Uterus (tissue), 2 donors: ENCODE measurements at regions not wholly inside any gene's neighbourhood (a gene's known extent, or its start where the extent isn't known, plus 50 kb on each side); places are given as distances from the start of the nearest gene placed in this dataset.

Experiments
- POLR2A ChIP-seq, 2 donors: fragments of 450-650 bp; IDR thresholded peaks; one replicate each; pipeline ENCODE4 v1.6.1; 2016; ENCODE audit warnings: antibody characterized with exemption in 2 of 2, mild to moderate bottlenecking in 1 of 2, moderate library complexity in 1 of 2
- TF ChIP-seq, protein P1 (sequence below), 4 experiments: fragments of 200-600 bp in 2 of 4; fragments of 450-650 bp in 2 of 4; sonication (generic) in 2 of 4; IDR thresholded peaks; one replicate each; pipeline ENCODE4 v1.5.1; 2016 to 2019; ENCODE audit warnings: antibody characterized with exemption in 4 of 4, mild to moderate bottlenecking in 2 of 4, moderate library complexity in 1 of 4

DNA sequence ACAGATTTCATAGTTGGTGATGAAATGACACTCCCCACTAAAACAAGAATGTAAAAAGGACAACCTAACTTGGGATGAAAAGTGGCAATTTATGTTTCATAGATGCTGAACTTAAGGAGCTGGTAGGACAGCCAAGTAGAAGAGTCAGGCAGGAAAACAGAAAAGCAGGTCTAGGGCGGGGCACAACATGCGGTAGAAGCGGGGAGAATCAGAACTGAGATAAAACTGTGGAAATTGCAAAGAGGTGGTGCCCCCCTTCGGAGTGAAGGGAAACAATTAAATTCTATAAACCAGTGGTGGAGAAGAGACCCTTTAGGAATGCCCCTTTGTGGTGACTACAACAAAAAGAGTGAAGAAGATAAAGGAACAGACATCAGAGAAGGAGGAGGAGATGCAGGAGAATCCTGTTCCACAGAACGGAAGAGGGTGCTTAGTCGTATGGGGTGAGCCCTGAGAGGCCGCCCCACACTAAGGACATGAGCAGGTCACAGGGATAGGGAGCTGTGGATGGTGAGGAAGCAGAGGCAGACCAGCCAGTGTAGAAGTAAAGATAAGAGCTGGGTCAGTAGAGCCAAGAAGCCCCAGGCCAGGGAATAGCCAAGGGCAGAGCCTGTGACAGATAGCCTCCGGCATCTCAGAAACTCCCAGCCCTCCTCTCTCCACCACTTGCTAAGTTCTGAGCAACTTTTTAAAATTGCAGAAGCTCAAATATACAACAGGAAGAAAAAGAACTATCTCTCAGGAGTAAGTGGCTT is 100.3 kb upstream of the DOCK9 start:
- no peak for TF ChIP-seq POLR2A (IDR thresholded peaks at IDR 0.05)
- TF ChIP-seq, protein P1, sequence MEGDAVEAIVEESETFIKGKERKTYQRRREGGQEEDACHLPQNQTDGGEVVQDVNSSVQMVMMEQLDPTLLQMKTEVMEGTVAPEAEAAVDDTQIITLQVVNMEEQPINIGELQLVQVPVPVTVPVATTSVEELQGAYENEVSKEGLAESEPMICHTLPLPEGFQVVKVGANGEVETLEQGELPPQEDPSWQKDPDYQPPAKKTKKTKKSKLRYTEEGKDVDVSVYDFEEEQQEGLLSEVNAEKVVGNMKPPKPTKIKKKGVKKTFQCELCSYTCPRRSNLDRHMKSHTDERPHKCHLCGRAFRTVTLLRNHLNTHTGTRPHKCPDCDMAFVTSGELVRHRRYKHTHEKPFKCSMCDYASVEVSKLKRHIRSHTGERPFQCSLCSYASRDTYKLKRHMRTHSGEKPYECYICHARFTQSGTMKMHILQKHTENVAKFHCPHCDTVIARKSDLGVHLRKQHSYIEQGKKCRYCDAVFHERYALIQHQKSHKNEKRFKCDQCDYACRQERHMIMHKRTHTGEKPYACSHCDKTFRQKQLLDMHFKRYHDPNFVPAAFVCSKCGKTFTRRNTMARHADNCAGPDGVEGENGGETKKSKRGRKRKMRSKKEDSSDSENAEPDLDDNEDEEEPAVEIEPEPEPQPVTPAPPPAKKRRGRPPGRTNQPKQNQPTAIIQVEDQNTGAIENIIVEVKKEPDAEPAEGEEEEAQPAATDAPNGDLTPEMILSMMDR (IDR thresholded peaks at IDR 0.05), result no peak
